Activated naive CD4-positive, alpha-beta T cell treated with anti-CD3 and anti-CD28 coated beads, Interleukin-2, amount 10 ng/mL, durations not matched to agents 7 days and 5 days (primary cell): ENCODE measurements at regions not wholly inside any gene's neighbourhood (a gene's known extent, or its start where the extent isn't known, plus 50 kb on each side); places are given as distances from the start of the nearest gene placed in this dataset.

ENCODE experiments used
- CTCF ChIA-PET: fragments of 350-600 bp; sonication (Branson Sonifier 250); formaldehyde crosslinking; loops from one replicate; lab custom pipeline; 2021; ENCODE audit warnings: antibody characterized with exemption; lab: Charles Lee
- DNase-seq: peaks from one replicate; pipeline ENCODE4 v3.0.0-alpha.2; 2020
- H3K27ac Mint-ChIP-seq: one replicate; pipeline ENCODE4 v1.8.0; 2021; ENCODE audit warnings: mild to moderate bottlenecking, moderate library complexity, mixed read lengths
- H3K27me3 Mint-ChIP-seq: one replicate; pipeline ENCODE4 v1.8.0; 2021; ENCODE audit warnings: mild to moderate bottlenecking, mixed read lengths
- H3K36me3 Mint-ChIP-seq: one replicate; pipeline ENCODE4 v1.8.0; 2021; ENCODE audit warnings: mixed read lengths
- H3K4me1 Mint-ChIP-seq: one replicate; pipeline ENCODE4 v1.8.0; 2021; ENCODE audit warnings: mixed read lengths
- H3K4me3 Mint-ChIP-seq: one replicate; pipeline ENCODE4 v1.8.0; 2021; ENCODE audit warnings: mild to moderate bottlenecking, moderate library complexity, mixed read lengths
- H3K9me3 Mint-ChIP-seq: one replicate; pipeline ENCODE4 v1.8.0; 2021; ENCODE audit warnings: mixed read lengths

- H3K4me1 Mint-ChIP-seq: no peaks in the 10 kb centered on the region
- no peaks in the 10 kb centered on the region for H3K27me3 Mint-ChIP-seq
- no peak overlapping the region for H3K27ac Mint-ChIP-seq
- H3K9me3 Mint-ChIP-seq: no peaks in the 10 kb centered on the region
- H3K36me3 Mint-ChIP-seq: no peaks in the 10 kb centered on the region
- DNase-seq: no peak
- H3K4me3 Mint-ChIP-seq: no peak overlapping the region
- CTCF ChIA-PET: no interaction called here
Measured at GRCh38 chr5:123805300-123805699, 293.3 kb downstream of the CSNK1G3 start.

- DNase-seq: no peak
- CTCF ChIA-PET: no interaction called here
- Mint-ChIP-seq H3K27ac (no peak overlapping the region), H3K9me3 (no peaks in the 10 kb centered on the region), H3K4me3 (no peak overlapping the region), H3K27me3 (no peaks in the 10 kb centered on the region), H3K4me1 (no peaks in the 10 kb centered on the region), H3K36me3 (no peaks in the 10 kb centered on the region)
Measured at GRCh38 chr5:123803359-123803758, 291.4 kb downstream of the CSNK1G3 start.

- Mint-ChIP-seq H3K9me3 (no peaks in the 10 kb centered on the region), H3K4me1 (no peaks in the 10 kb centered on the region)
- CTCF ChIA-PET: no interaction called here
Measured at GRCh38 chr5:123802298-123802951, 290.4 kb downstream of the CSNK1G3 start.

GRCh38 chr5:123800640-123801039, 288.7 kb downstream of the CSNK1G3 start:
- Mint-ChIP-seq H3K27me3 (no peaks in the 10 kb centered on the region), H3K4me1 (no peaks in the 10 kb centered on the region), H3K27ac (no peak overlapping the region), H3K36me3 (no peaks in the 10 kb centered on the region), H3K9me3 (no peaks in the 10 kb centered on the region), H3K4me3 (no peak overlapping the region)
- CTCF ChIA-PET: no interaction called here
- DNase-seq: no peak

More at GRCh38 chr5:123802298-123802951, 290.4 kb downstream of the CSNK1G3 start:
- H3K27ac Mint-ChIP-seq: no peak overlapping the region
- H3K36me3 Mint-ChIP-seq: no peaks in the 10 kb centered on the region
- no peak for DNase-seq
- no peak overlapping the region for H3K4me3 Mint-ChIP-seq
- H3K27me3 Mint-ChIP-seq: no peaks in the 10 kb centered on the region

- no peak for DNase-seq
- H3K4me1 Mint-ChIP-seq: no peaks in the 10 kb centered on the region
- no peak overlapping the region for H3K27ac Mint-ChIP-seq
- H3K4me3 Mint-ChIP-seq: no peak overlapping the region
- H3K36me3 Mint-ChIP-seq: no peaks in the 10 kb centered on the region
- H3K27me3 Mint-ChIP-seq: no peaks in the 10 kb centered on the region
- H3K9me3 Mint-ChIP-seq: no peaks in the 10 kb centered on the region
- CTCF ChIA-PET: no interaction called here
Measured at GRCh38 chr5:123795688-123796087, 283.7 kb downstream of the CSNK1G3 start.

- Mint-ChIP-seq H3K36me3 (no peaks in the 10 kb centered on the region), H3K9me3 (no peaks in the 10 kb centered on the region), H3K27ac (no peak overlapping the region), H3K27me3 (no peaks in the 10 kb centered on the region), H3K4me1 (no peaks in the 10 kb centered on the region), H3K4me3 (no peak overlapping the region)
- no peak for DNase-seq
- CTCF ChIA-PET: no interaction called here
Measured at GRCh38 chr5:123790226-123790625, 278.2 kb downstream of the CSNK1G3 start.

- CTCF ChIA-PET: no interaction called here
- no peaks in the 10 kb centered on the region for H3K4me1 Mint-ChIP-seq
- H3K27me3 Mint-ChIP-seq: no peaks in the 10 kb centered on the region
- H3K9me3 Mint-ChIP-seq: no peaks in the 10 kb centered on the region
- H3K27ac Mint-ChIP-seq: no peak overlapping the region
- DNase-seq: no peak
- no peaks in the 10 kb centered on the region for H3K36me3 Mint-ChIP-seq
- no peak overlapping the region for H3K4me3 Mint-ChIP-seq
Measured at GRCh38 chr5:123787635-123788034, 275.7 kb downstream of the CSNK1G3 start.

GRCh38 chr5:123787136-123787535, 275.2 kb downstream of the CSNK1G3 start:
- no peak for DNase-seq
- Mint-ChIP-seq H3K27me3 (no peaks in the 10 kb centered on the region), H3K4me1 (no peaks in the 10 kb centered on the region), H3K27ac (no peak overlapping the region), H3K9me3 (no peaks in the 10 kb centered on the region), H3K36me3 (no peaks in the 10 kb centered on the region), H3K4me3 (no peak overlapping the region)
- CTCF ChIA-PET: no interaction called here

GRCh38 chr5:123786411-123786810, 274.4 kb downstream of the CSNK1G3 start:
- H3K27ac Mint-ChIP-seq: no peak overlapping the region
- H3K9me3 Mint-ChIP-seq: no peaks in the 10 kb centered on the region
- DNase-seq: no peak
- CTCF ChIA-PET: interaction anchor here (0.8 kb wide), 1 partner anchor 10 kb away, joined by 4 read pairs; no protein-coding TSS in a partner anchor
- no peaks in the 10 kb centered on the region for H3K4me1 Mint-ChIP-seq
- H3K36me3 Mint-ChIP-seq: no peaks in the 10 kb centered on the region
- H3K27me3 Mint-ChIP-seq: no peaks in the 10 kb centered on the region
- H3K4me3 Mint-ChIP-seq: no peak overlapping the region

GRCh38 chr5:123785162-123786071, 273.4 kb downstream of the CSNK1G3 start:
- Mint-ChIP-seq H3K27me3 (no peaks in the 10 kb centered on the region), H3K4me3 (no peak overlapping the region), H3K4me1 (no peaks in the 10 kb centered on the region), H3K27ac (no peak overlapping the region), H3K36me3 (no peaks in the 10 kb centered on the region), H3K9me3 (no peaks in the 10 kb centered on the region)
- no peak for DNase-seq
- CTCF ChIA-PET: interaction anchor here (0.8 kb wide), 1 partner anchor 9 kb away, joined by 4 read pairs; no protein-coding TSS in a partner anchor

GRCh38 chr5:123783421-123783820, 271.4 kb downstream of the CSNK1G3 start:
- Mint-ChIP-seq H3K36me3 (no peaks in the 10 kb centered on the region), H3K9me3 (no peaks in the 10 kb centered on the region), H3K27ac (no peak overlapping the region), H3K4me3 (no peak overlapping the region), H3K27me3 (no peaks in the 10 kb centered on the region), H3K4me1 (no peaks in the 10 kb centered on the region)
- CTCF ChIA-PET: no interaction called here
- no peak for DNase-seq

GRCh38 chr5:123778641-123779040, 266.7 kb downstream of the CSNK1G3 start:
- DNase-seq: no peak
- no peak overlapping the region for H3K4me3 Mint-ChIP-seq
- no peaks in the 10 kb centered on the region for H3K27me3 Mint-ChIP-seq
- H3K27ac Mint-ChIP-seq: no peak overlapping the region
- no peaks in the 10 kb centered on the region for H3K4me1 Mint-ChIP-seq
- CTCF ChIA-PET: interaction anchor here (0.6 kb wide), 1 partner anchor 484 kb away, joined by 3 read pairs; no protein-coding TSS in a partner anchor
- H3K9me3 Mint-ChIP-seq: no peaks in the 10 kb centered on the region
- H3K36me3 Mint-ChIP-seq: no peaks in the 10 kb centered on the region

- Mint-ChIP-seq H3K27ac (no peak overlapping the region), H3K36me3 (no peaks in the 10 kb centered on the region), H3K4me3 (no peak overlapping the region), H3K4me1 (no peaks in the 10 kb centered on the region), H3K27me3 (no peaks in the 10 kb centered on the region), H3K9me3 (peaks cover 2% of the 10 kb centered on the region)
- DNase-seq: no peak
- CTCF ChIA-PET: interaction anchor here (1.3 kb wide), 1 partner anchor 9 kb away, joined by 4 read pairs; no protein-coding TSS in a partner anchor
Measured at GRCh38 chr5:123776761-123777160, 264.8 kb downstream of the CSNK1G3 start.

- Mint-ChIP-seq H3K4me1 (no peaks in the 10 kb centered on the region), H3K27me3 (no peaks in the 10 kb centered on the region), H3K36me3 (no peaks in the 10 kb centered on the region), H3K9me3 (peaks cover 2% of the 10 kb centered on the region), H3K4me3 (no peak overlapping the region), H3K27ac (no peak overlapping the region)
- DNase-seq: no peak
- CTCF ChIA-PET: no interaction called here
Measured at GRCh38 chr5:123771715-123772114, 259.7 kb downstream of the CSNK1G3 start.

- CTCF ChIA-PET: no interaction called here
- peaks cover 9% of the 10 kb centered on the region for H3K9me3 Mint-ChIP-seq
- H3K4me1 Mint-ChIP-seq: no peaks in the 10 kb centered on the region
- no peak overlapping the region for H3K27ac Mint-ChIP-seq
- no peaks in the 10 kb centered on the region for H3K27me3 Mint-ChIP-seq
- DNase-seq: no peak
- no peaks in the 10 kb centered on the region for H3K36me3 Mint-ChIP-seq
- no peak overlapping the region for H3K4me3 Mint-ChIP-seq
Measured at GRCh38 chr5:123763201-123763600, 251.2 kb downstream of the CSNK1G3 start.
